HL-60 (cell line): ENCODE measurements at regions not wholly inside any gene's neighbourhood (a gene's known extent, or its start where the extent isn't known, plus 50 kb on each side); places are given as distances from the start of the nearest gene placed in this dataset.

Experiments used
- DNase-seq, 2 experiments: peaks; one replicate each; pipeline ENCODE4 v3.0.0-alpha.2; 2010 to 2020; ENCODE audit warnings: low read depth in 1 of 2, low spot score in 1 of 2
- H3K27ac ChIP-seq: fragments of 250-450 bp; sonication (Bioruptor Pico); replicated peaks from 2 replicates; pipeline ENCODE4 v1.5.1; 2020; ENCODE audit warnings: mild to moderate bottlenecking, moderate library complexity
- H3K27me3 ChIP-seq: fragments of 250-450 bp; sonication (Bioruptor Pico); 2 replicates; pipeline ENCODE4 v1.5.1; 2021; ENCODE audit warnings: mild to moderate bottlenecking, moderate library complexity; ENCODE audit not compliant: insufficient read depth, poor library complexity, severe bottlenecking
- H3K4me3 ChIP-seq: replicated peaks from 2 replicates; pipeline ENCODE4 v1.5.1; 2011; ENCODE audit warnings: mild to moderate bottlenecking, control low read depth, low read length; ENCODE audit not compliant: insufficient read depth
- GABPA ChIP-seq: IDR thresholded peaks from 2 replicates; pipeline ENCODE4 v1.6.1; 2012; ENCODE audit warnings: low read depth
- POLR2AphosphoS5 ChIP-seq: IDR thresholded peaks from 2 replicates; pipeline ENCODE4 v1.6.1; 2012; ENCODE audit warnings: low read depth
- SPI1 ChIP-seq: IDR thresholded peaks from 2 replicates; pipeline ENCODE4 v1.6.1; 2012; ENCODE audit warnings: low read depth, mild to moderate bottlenecking, borderline replicate concordance
- TF ChIP-seq, protein P1 (sequence below): IDR thresholded peaks from 2 replicates; pipeline ENCODE4 v1.6.1; 2012; ENCODE audit warnings: low read depth; ENCODE audit not compliant: insufficient replicate concordance
- TF ChIP-seq, protein P2 (sequence below): IDR thresholded peaks from one replicate; pipeline ENCODE4 v1.5.1; 2011; ENCODE audit warnings: low read length, control low read depth, inconsistent platforms; ENCODE audit not compliant: insufficient read depth

DNA sequence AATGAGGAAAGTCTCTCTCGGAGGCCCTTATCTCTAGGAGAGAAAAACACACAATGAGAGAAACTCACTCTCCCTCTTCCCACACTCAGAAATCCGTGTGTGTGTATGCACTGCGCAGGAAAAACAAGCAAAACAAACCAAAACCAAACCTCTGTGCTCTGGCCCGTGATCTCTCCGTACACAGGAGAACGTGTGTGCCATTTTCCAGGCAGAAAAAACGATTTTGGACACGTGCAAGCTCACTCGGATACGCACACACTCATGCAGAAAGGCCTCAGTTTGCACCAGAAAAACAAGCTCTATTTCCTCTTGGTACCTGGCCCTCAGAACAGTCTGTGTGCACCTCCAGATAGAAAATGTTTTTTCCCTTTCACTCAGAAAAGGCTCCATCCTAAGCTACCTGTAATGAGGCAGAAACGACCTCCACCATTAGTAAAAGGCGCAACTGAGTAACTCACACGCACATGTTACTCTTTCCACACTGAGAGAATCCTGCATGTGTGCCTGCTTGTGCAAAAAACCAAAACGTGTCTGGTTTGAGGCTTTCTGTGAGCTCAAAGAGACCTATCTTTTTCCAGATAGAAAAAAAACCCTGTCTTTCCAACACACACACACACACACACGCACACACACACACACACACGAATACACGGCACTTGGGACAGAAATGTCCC is 99.2 kb downstream of the EDN3 start:
- Histone ChIP-seq H3K4me3 (no peak overlapping the region), H3K27ac (no peak overlapping the region), H3K27me3 (no peaks in the 10 kb centered on the region)
- DNase-seq: no peak
- TF ChIP-seq GABPA (no peak), POLR2AphosphoS5 (no peak), SPI1 (no peak)
- TF ChIP-seq, protein P1, sequence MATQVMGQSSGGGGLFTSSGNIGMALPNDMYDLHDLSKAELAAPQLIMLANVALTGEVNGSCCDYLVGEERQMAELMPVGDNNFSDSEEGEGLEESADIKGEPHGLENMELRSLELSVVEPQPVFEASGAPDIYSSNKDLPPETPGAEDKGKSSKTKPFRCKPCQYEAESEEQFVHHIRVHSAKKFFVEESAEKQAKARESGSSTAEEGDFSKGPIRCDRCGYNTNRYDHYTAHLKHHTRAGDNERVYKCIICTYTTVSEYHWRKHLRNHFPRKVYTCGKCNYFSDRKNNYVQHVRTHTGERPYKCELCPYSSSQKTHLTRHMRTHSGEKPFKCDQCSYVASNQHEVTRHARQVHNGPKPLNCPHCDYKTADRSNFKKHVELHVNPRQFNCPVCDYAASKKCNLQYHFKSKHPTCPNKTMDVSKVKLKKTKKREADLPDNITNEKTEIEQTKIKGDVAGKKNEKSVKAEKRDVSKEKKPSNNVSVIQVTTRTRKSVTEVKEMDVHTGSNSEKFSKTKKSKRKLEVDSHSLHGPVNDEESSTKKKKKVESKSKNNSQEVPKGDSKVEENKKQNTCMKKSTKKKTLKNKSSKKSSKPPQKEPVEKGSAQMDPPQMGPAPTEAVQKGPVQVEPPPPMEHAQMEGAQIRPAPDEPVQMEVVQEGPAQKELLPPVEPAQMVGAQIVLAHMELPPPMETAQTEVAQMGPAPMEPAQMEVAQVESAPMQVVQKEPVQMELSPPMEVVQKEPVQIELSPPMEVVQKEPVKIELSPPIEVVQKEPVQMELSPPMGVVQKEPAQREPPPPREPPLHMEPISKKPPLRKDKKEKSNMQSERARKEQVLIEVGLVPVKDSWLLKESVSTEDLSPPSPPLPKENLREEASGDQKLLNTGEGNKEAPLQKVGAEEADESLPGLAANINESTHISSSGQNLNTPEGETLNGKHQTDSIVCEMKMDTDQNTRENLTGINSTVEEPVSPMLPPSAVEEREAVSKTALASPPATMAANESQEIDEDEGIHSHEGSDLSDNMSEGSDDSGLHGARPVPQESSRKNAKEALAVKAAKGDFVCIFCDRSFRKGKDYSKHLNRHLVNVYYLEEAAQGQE: no peak
- TF ChIP-seq, protein P2, sequence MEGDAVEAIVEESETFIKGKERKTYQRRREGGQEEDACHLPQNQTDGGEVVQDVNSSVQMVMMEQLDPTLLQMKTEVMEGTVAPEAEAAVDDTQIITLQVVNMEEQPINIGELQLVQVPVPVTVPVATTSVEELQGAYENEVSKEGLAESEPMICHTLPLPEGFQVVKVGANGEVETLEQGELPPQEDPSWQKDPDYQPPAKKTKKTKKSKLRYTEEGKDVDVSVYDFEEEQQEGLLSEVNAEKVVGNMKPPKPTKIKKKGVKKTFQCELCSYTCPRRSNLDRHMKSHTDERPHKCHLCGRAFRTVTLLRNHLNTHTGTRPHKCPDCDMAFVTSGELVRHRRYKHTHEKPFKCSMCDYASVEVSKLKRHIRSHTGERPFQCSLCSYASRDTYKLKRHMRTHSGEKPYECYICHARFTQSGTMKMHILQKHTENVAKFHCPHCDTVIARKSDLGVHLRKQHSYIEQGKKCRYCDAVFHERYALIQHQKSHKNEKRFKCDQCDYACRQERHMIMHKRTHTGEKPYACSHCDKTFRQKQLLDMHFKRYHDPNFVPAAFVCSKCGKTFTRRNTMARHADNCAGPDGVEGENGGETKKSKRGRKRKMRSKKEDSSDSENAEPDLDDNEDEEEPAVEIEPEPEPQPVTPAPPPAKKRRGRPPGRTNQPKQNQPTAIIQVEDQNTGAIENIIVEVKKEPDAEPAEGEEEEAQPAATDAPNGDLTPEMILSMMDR: no peak

DNA sequence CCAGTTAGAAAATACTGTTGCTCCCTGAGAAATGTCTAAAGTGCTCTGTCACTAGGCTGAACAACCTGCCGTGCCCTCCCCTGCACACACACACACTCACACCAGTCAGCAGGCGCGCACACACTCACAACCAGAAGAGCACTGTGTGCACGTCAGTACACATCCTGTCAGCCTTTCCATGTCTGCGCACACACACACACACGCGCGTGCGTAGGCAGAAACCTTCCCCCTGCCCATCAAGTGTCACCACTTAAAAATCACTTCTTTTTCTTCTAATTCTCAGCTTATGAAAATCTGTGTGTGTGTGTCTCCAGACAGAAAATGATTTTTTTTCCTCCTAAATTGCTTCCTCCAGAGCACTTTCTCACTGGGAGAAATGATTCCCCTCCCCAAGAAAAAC is 100.3 kb downstream of the EDN3 start:
- DNase-seq: peak in 1 of 2 experiments; percentile 1

DNA sequence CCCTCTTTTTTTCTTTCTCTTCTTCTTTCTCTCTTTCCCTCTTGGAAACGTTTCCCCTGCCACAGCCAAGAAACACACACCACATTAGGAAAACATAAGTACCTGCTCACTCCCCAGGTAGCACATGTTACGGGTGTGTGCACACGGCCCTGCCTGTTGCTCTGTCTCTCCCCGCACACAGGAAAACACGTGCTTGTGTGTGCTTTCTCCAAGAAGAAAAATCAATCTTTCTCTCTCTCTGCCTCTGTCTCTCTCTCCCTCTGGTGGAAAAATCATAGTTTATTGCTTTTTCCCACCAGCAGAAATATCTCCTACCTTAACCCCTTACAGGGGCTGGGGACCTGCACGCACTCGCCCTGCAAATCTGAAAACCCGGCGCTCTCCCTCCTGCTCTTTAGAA is 102.3 kb downstream of the EDN3 start:
- Histone ChIP-seq H3K4me3 (no peak overlapping the region), H3K27ac (no peak overlapping the region), H3K27me3 (no peaks in the 10 kb centered on the region)
- DNase-seq: peak in 1 of 2 experiments; percentile 4
- TF ChIP-seq, protein P2: no peak
- TF ChIP-seq POLR2AphosphoS5 (no peak), GABPA (no peak)

More for the DNA sequence above, 100.3 kb downstream of the EDN3 start:
- TF ChIP-seq, protein P2: no peak
- TF ChIP-seq POLR2AphosphoS5 (no peak), GABPA (no peak), SPI1 (no peak)
- TF ChIP-seq, protein P1: no peak
- Histone ChIP-seq H3K27me3 (no peaks in the 10 kb centered on the region), H3K27ac (no peak overlapping the region), H3K4me3 (no peak overlapping the region)
